ENCODE measurements at regions not wholly inside any gene's neighbourhood (a gene's known extent, or its start where the extent isn't known, plus 50 kb on each side); places are given as distances from the start of the nearest gene placed in this dataset.

DNA sequence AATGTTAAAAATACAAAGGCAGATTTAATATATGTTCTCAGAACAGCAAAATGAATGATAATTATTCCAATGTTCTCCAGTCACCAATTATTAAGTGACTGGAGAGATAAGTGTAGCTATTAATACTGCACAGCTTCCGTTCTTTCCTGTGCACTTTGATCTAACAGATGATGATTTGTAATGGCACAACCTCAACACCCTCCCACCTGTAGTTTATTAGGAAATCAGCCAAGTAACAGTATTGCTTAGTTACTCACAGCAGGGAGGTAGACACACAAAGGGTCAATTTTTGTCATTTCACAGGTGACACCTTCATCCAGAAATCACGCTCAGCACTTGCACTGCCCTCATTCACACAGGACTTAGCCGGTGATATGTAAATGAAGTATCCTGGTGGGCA lies 688.1 kb downstream of the EPHA3 start:
- Histone ChIP-seq H3K79me2 (ENCODE audit: low read length) (no peaks in the 10 kb centered on the region), H3K27ac (ENCODE audit: low read length) (no peak overlapping the region), H3K9ac (ENCODE audit: low read length) (no peak overlapping the region), H3K36me3 (replicated peaks; ENCODE audit: low read depth, low read length) (no peaks in the 10 kb centered on the region), H2AFZ (ENCODE audit: low read depth, low read length) (peak overlapping the region; percentile 40; the same call in 1 of the 2 replicates), H3K4me1 (ENCODE audit: low read length) (no peaks in the 10 kb centered on the region), H3K27me3 (ENCODE audit: low read depth, low read length) (no peaks in the 10 kb centered on the region), H3K4me3 (ENCODE audit: low read length) (no peak overlapping the region), H3K9me3 (ENCODE audit: insufficient read depth, low read length) (no peaks in the 10 kb centered on the region), H4K20me1 (ENCODE audit: insufficient read depth, low read length) (no peaks in the 10 kb centered on the region), H3K4me2 (ENCODE audit: low read length) (peak overlapping the region; percentile 4; the same call in 1 of the 2 replicates)
- TF ChIP-seq, protein P1, sequence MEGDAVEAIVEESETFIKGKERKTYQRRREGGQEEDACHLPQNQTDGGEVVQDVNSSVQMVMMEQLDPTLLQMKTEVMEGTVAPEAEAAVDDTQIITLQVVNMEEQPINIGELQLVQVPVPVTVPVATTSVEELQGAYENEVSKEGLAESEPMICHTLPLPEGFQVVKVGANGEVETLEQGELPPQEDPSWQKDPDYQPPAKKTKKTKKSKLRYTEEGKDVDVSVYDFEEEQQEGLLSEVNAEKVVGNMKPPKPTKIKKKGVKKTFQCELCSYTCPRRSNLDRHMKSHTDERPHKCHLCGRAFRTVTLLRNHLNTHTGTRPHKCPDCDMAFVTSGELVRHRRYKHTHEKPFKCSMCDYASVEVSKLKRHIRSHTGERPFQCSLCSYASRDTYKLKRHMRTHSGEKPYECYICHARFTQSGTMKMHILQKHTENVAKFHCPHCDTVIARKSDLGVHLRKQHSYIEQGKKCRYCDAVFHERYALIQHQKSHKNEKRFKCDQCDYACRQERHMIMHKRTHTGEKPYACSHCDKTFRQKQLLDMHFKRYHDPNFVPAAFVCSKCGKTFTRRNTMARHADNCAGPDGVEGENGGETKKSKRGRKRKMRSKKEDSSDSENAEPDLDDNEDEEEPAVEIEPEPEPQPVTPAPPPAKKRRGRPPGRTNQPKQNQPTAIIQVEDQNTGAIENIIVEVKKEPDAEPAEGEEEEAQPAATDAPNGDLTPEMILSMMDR (IDR thresholded peaks at IDR 0.05; ENCODE audit: low read depth, low read length), result no peak
- TF ChIP-seq EZH2phosphoT487 (IDR thresholded peaks at IDR 0.05; ENCODE audit: low read depth), result no peak

DNA sequence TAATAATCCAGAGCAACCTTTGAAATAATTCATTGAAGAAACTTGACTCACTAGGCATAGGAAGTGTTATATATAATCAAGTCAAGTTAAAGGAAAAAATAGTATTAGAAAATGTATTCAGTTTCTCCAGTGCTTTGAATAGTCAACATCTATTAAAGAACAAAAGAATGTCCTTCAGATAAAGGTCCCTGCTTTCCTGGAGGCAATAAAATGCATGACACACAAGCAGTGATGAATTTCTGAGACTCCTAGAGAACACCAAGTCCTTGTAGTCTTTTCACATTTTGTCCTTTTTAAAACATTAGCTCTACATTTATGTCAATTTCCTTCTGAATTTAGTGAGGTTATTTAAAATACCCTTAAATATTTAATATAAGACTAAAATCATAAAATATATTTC lies 695.5 kb downstream of the EPHA3 start:
- Histone ChIP-seq H3K27me3 (ENCODE audit: low read depth, low read length) (no peaks in the 10 kb centered on the region), H2AFZ (ENCODE audit: low read depth, low read length) (no peak overlapping the region), H3K9me3 (ENCODE audit: insufficient read depth, low read length) (no peaks in the 10 kb centered on the region), H3K9ac (ENCODE audit: low read length) (no peak overlapping the region), H3K27ac (ENCODE audit: low read length) (no peak overlapping the region), H3K4me2 (ENCODE audit: low read length) (no peak overlapping the region), H4K20me1 (ENCODE audit: insufficient read depth, low read length) (no peaks in the 10 kb centered on the region), H3K4me3 (ENCODE audit: low read length) (no peak overlapping the region), H3K4me1 (ENCODE audit: low read length) (no peaks in the 10 kb centered on the region), H3K79me2 (ENCODE audit: low read length) (no peaks in the 10 kb centered on the region), H3K36me3 (replicated peaks; ENCODE audit: low read depth, low read length) (no peaks in the 10 kb centered on the region)
- TF ChIP-seq EZH2phosphoT487 (IDR thresholded peaks at IDR 0.05; ENCODE audit: low read depth), result no peak
- TF ChIP-seq, protein P1 (IDR thresholded peaks at IDR 0.05; ENCODE audit: low read depth, low read length), result no peak

DNA sequence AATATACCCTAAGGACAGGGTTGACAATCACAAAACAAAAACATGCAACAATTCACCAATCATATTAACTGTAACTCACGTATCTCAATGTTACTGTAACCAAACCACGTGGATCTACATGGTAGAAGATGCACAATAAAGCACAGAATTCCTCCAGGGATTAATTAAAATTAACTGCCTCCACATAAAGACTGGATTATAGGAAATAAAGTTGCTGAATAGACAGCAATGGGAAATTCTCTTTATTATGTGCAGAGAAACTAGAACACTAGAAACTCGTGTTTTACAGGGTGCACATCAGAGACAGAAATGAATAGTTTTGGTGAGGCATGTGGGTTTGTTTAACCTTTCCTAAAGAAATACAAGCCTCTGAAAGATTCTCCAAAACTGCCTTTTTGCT lies 696.3 kb downstream of the EPHA3 start:
- TF ChIP-seq, protein P1 (IDR thresholded peaks at IDR 0.05; ENCODE audit: low read depth, low read length), result no peak
- TF ChIP-seq EZH2phosphoT487 (IDR thresholded peaks at IDR 0.05; ENCODE audit: low read depth), result no peak
- H3K27me3 ChIP-seq (ENCODE audit: low read depth, low read length), result no peaks in the 10 kb centered on the region
- H3K79me2 ChIP-seq (ENCODE audit: low read length), result no peaks in the 10 kb centered on the region
- no peaks in the 10 kb centered on the region for H4K20me1 ChIP-seq (ENCODE audit: insufficient read depth, low read length)
- no peak overlapping the region for H3K27ac ChIP-seq (ENCODE audit: low read length)
- no peak overlapping the region for H3K4me3 ChIP-seq (ENCODE audit: low read length)
- no peaks in the 10 kb centered on the region for H3K9me3 ChIP-seq (ENCODE audit: insufficient read depth, low read length)
- H3K4me1 ChIP-seq (ENCODE audit: low read length), result no peaks in the 10 kb centered on the region
- peak overlapping the region; percentile 37; the same call in 1 of the 2 replicates for H2AFZ ChIP-seq (ENCODE audit: low read depth, low read length)
- H3K36me3 ChIP-seq (replicated peaks; ENCODE audit: low read depth, low read length), result no peaks in the 10 kb centered on the region
- no peak overlapping the region for H3K4me2 ChIP-seq (ENCODE audit: low read length)
- H3K9ac ChIP-seq (ENCODE audit: low read length), result no peak overlapping the region

DNA sequence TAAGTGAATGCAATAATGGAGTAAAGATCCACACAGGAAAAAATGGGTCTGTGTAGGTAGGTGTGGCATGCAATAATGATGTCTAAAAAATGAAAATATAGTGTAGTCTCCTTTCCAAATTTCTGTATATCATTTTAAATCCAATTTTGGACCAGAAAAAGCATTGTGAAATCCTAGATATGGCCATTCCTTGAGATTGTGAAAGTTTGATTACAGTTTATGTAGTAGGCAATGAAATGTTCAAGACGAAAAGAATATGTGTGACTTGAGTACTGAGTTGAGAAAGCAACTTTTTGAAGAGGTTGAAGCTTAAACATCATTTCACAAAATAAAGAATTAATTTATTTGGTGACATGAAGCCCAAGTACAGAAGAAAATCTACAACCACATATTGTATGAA lies 698.7 kb downstream of the EPHA3 start:
- no peak overlapping the region for H3K27ac ChIP-seq (ENCODE audit: low read length)
- no peak overlapping the region for H3K9ac ChIP-seq (ENCODE audit: low read length)
- no peaks in the 10 kb centered on the region for H3K36me3 ChIP-seq (replicated peaks; ENCODE audit: low read depth, low read length)
- no peaks in the 10 kb centered on the region for H3K27me3 ChIP-seq (ENCODE audit: low read depth, low read length)
- H3K4me3 ChIP-seq (ENCODE audit: low read length), result no peak overlapping the region
- no peak overlapping the region for H3K4me2 ChIP-seq (ENCODE audit: low read length)
- TF ChIP-seq, protein P1 (IDR thresholded peaks at IDR 0.05; ENCODE audit: low read depth, low read length), result no peak
- no peak for TF ChIP-seq EZH2phosphoT487 (IDR thresholded peaks at IDR 0.05; ENCODE audit: low read depth)
- no peaks in the 10 kb centered on the region for H3K4me1 ChIP-seq (ENCODE audit: low read length)
- H2AFZ ChIP-seq (ENCODE audit: low read depth, low read length), result no peak overlapping the region
- no peaks in the 10 kb centered on the region for H3K9me3 ChIP-seq (ENCODE audit: insufficient read depth, low read length)
- no peaks in the 10 kb centered on the region for H4K20me1 ChIP-seq (ENCODE audit: insufficient read depth, low read length)
- H3K79me2 ChIP-seq (ENCODE audit: low read length), result no peaks in the 10 kb centered on the region

Measured in OCI-LY3 (cell line).